ENCODE measurements at regions not wholly inside any gene's neighbourhood (a gene's known extent, or its start where the extent isn't known, plus 50 kb on each side); places are given as distances from the start of the nearest gene placed in this dataset.

DNA sequence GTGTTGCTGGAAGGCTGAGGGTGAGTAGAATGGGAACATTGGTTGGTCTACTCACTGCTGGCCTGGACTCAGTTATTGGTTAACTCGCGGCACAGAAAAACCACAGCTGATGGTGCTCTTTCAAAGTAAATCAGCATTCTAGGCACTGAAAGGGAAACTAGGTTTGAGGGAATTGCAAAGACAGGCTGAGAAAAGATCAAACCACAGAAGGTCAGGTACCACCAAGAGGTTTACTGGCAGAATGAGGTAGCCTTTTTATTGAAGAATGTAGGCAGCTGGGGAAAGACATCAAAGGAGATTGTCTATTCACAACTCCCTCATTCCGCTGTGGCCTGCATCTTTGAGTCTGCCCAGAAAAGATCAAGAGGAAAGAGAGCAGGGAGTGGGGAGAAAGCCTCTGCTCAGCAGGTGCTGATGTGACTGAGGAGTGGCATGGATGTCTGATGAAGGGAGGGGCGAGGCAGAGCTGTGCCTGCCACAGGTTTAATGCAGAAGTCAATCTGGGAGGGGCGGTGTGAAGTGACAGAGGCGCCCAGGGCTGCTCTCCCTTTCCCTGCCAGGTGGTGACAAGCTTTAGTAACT, 255.5 kb downstream of the MAN2A1 start:
- Histone ChIP-seq H3K79me2 (ENCODE audit: control insufficient read depth in 1 of 2, insufficient read depth in 2 of 2, low read length in 2 of 2) (no peaks in the 10 kb centered on the region), H2BK5ac (ENCODE audit: low read depth, low read length) (no peak overlapping the region), H3K4me2 (ENCODE audit: insufficient read depth in 1 of 2, low read depth in 2 of 2, low read length in 2 of 2) (no peak overlapping the region), H2BK15ac (ENCODE audit: low read length) (no peak overlapping the region), H2AK5ac (ENCODE audit: low read depth, low read length) (no peak overlapping the region), H3K9me3 (ENCODE audit: insufficient read depth in 2 of 2, low read depth in 1 of 2, low read length in 1 of 2) (peaks cover 0 to 3% of the 10 kb centered on the region in 2 experiments; a peak in 1 of 4 replicates), H3K9ac (replicated peaks in 1 of 4; ENCODE audit: extremely low read depth in 1 of 4, low read depth in 3 of 4, low read length in 3 of 4) (no peak overlapping the region), H3K36me3 (ENCODE audit: control insufficient read depth in 2 of 4, insufficient read depth in 4 of 4, low read length in 3 of 4) (no peaks in the 10 kb centered on the region), H3K4me1 (replicated peaks in 1 of 4; ENCODE audit: control insufficient read depth in 3 of 4, insufficient read depth in 4 of 4, low read length in 3 of 4) (no peaks in the 10 kb centered on the region), H4K8ac (ENCODE audit: extremely low read depth, insufficient read depth, low read length) (no peak overlapping the region), H2BK120ac (replicated peaks; ENCODE audit: low read depth, low read length) (no peak overlapping the region), H3K18ac (ENCODE audit: extremely low read depth, low read length) (no peak overlapping the region), H2BK12ac (ENCODE audit: low read depth, low read length) (no peak overlapping the region), H2AFZ (ENCODE audit: low read length) (no peak overlapping the region), H3K27me3 (replicated peaks in 1 of 4; ENCODE audit: control insufficient read depth in 3 of 4, extremely low read depth in 1 of 4, insufficient read depth in 3 of 4, low read length in 3 of 4) (no peaks in the 10 kb centered on the region), H3K4me3 (ENCODE audit: extremely low read depth in 1 of 4, insufficient read depth in 2 of 4, low read depth in 3 of 4, low read length in 4 of 4) (no peak overlapping the region), H3K14ac (ENCODE audit: insufficient read length) (no peak overlapping the region), H4K91ac (replicated peaks; ENCODE audit: insufficient read length, low read length) (no peak overlapping the region), H3K79me1 (ENCODE audit: low read depth, low read length) (no peaks in the 10 kb centered on the region), H4K20me1 (replicated peaks in 1 of 2; ENCODE audit: control insufficient read depth in 1 of 2, insufficient read depth in 2 of 2, low read length in 2 of 2) (no peaks in the 10 kb centered on the region), H3K27ac (ENCODE audit: low read depth, low read length) (no peak overlapping the region), H3K4ac (replicated peaks; ENCODE audit: insufficient read length, low read depth, low read length) (no peak overlapping the region), H4K5ac (ENCODE audit: insufficient read length, low read depth, low read length) (no peak overlapping the region), H3K23me2 (ENCODE audit: low read depth, low read length) (no peaks in the 10 kb centered on the region), H3K23ac (ENCODE audit: insufficient read length) (no peak overlapping the region), H2BK20ac (ENCODE audit: low read length) (no peak overlapping the region), H3K56ac (replicated peaks; ENCODE audit: insufficient read length, low read depth, low read length) (no peak overlapping the region)
- TF ChIP-seq, protein P1, sequence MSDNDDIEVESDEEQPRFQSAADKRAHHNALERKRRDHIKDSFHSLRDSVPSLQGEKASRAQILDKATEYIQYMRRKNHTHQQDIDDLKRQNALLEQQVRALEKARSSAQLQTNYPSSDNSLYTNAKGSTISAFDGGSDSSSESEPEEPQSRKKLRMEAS (IDR thresholded peaks at IDR 0.05), result no peak
- TF ChIP-seq SP4 (IDR thresholded peaks at IDR 0.05; ENCODE audit: low read length) (no peak), HDAC6 (IDR thresholded peaks at IDR 0.05; ENCODE audit: low read depth, low read length) (no peak), JUN (IDR thresholded peaks at IDR 0.05; ENCODE audit: low read depth, low read length) (no peak), RNF2 (IDR thresholded peaks at IDR 0.05; ENCODE audit: borderline replicate concordance, low read depth, low read length, missing control alignments, poor library complexity, severe bottlenecking) (no peak), RFX5 (IDR thresholded peaks at IDR 0.05; ENCODE audit: borderline replicate concordance, low read depth, low read length) (no peak), SP1 (IDR thresholded peaks at IDR 0.05; ENCODE audit: low read depth, low read length) (no peak), NRF1 (IDR thresholded peaks at IDR 0.05; ENCODE audit: low read depth, low read length) (no peak), BRCA1 (IDR thresholded peaks at IDR 0.05; ENCODE audit: low read depth, low read length) (no peak)
- TF ChIP-seq, protein P2, sequence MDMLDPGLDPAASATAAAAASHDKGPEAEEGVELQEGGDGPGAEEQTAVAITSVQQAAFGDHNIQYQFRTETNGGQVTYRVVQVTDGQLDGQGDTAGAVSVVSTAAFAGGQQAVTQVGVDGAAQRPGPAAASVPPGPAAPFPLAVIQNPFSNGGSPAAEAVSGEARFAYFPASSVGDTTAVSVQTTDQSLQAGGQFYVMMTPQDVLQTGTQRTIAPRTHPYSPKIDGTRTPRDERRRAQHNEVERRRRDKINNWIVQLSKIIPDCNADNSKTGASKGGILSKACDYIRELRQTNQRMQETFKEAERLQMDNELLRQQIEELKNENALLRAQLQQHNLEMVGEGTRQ (IDR thresholded peaks at IDR 0.05; ENCODE audit: low read length), result no peak
- ChIA-PET CTCF (ENCODE audit: partially characterized antibody) (interaction anchor here (0.8 kb wide), 2 partner anchors 15 to 116 kb away, joined by 3 to 5 read pairs; no protein-coding TSS in a partner anchor), POLR2A (ENCODE audit: partially characterized antibody) (interaction anchor here (0.7 kb wide), 1 partner anchor 374 kb away, joined by 3 read pairs; no protein-coding TSS in a partner anchor)
- no peak for DNase-seq (ENCODE audit: low read depth in 1 of 2, low spot score in 2 of 2)
- 87% methylated on average over 6 of the region's 6 CpGs; no CpG with 5 or more reads in 1 of the 2 experiments for WGBS, 2 experiments (ENCODE audit: extremely low coverage in 1 of 2, insufficient coverage in 1 of 2, insufficient read length in 1 of 2, insufficient replicate concordance in 2 of 2, low coverage in 1 of 2, low lambda C conversion rate in 2 of 2, missing lambda C conversion rate in 1 of 2)
- FAIRE-seq, result no peak
